HepG2 (cell line): ENCODE measurements at regions not wholly inside any gene's neighbourhood (a gene's known extent, or its start where the extent isn't known, plus 50 kb on each side); places are given as distances from the start of the nearest gene placed in this dataset.

Experiments used
- BCL6 ChIP-seq: IDR thresholded peaks from 2 replicates; pipeline ENCODE4 v1.6.1; 2016; ENCODE audit warnings: missing genetic modification reagents, missing compliant biosample characterization
- CTCF ChIP-seq: sonication (generic); formaldehyde crosslinking; IDR thresholded peaks from 2 replicates; pipeline ENCODE4 v1.5.0; 2020; ENCODE audit warnings: mild to moderate bottlenecking, missing genetic modification reagents, moderate library complexity
- E2F5 ChIP-seq: sonication (generic); formaldehyde crosslinking; conservative IDR thresholded peaks from 2 replicates; pipeline ENCODE4 v1.4.0; 2020; ENCODE audit warnings: missing genetic modification reagents
- ELK4 ChIP-seq: sonication (generic); formaldehyde crosslinking; IDR thresholded peaks from 2 replicates; pipeline ENCODE4 v1.9.0; 2021; ENCODE audit warnings: missing genetic modification reagents, borderline replicate concordance
- EZH2 ChIP-seq: conservative IDR thresholded peaks from 2 replicates; pipeline ENCODE4 v1.6.1; 2012; ENCODE audit warnings: mild to moderate bottlenecking, low read depth, low read length, moderate library complexity
- JUNB ChIP-seq: sonication (generic); formaldehyde crosslinking; IDR thresholded peaks from 2 replicates; pipeline ENCODE4 v1.8.0; 2022; ENCODE audit warnings: missing genetic modification reagents, mild to moderate bottlenecking, borderline replicate concordance
- KAT8 ChIP-seq: IDR thresholded peaks from 2 replicates; pipeline ENCODE4 v1.6.1; 2016; ENCODE audit warnings: missing genetic modification reagents, missing compliant biosample characterization
- KDM1A ChIP-seq: IDR thresholded peaks from 2 replicates; pipeline ENCODE4 v1.6.1; 2016; ENCODE audit warnings: missing compliant biosample characterization
- POLR2AphosphoS5 ChIP-seq: IDR thresholded peaks from 2 replicates; pipeline ENCODE4 v1.6.1; 2012; ENCODE audit warnings: low read depth, low read length
- SCMH1 ChIP-seq: sonication (generic); formaldehyde crosslinking; IDR thresholded peaks from 2 replicates; pipeline ENCODE4 v1.9.0; 2021; ENCODE audit warnings: missing genetic modification reagents, mild to moderate bottlenecking, borderline replicate concordance
- USF2 ChIP-seq, 2 experiments: sonication (generic) in 1 of 2; formaldehyde crosslinking in 1 of 2; IDR thresholded peaks; 2 replicates each; pipeline versions ENCODE4 v1.5.1 to v1.6.1; 2011 to 2020; ENCODE audit warnings: borderline replicate concordance in 1 of 2, low read depth in 1 of 2, low read length in 1 of 2, mild to moderate bottlenecking in 1 of 2, missing genetic modification reagents in 1 of 2, moderate library complexity in 1 of 2
- ZFX ChIP-seq: sonication (generic); formaldehyde crosslinking; IDR thresholded peaks from 2 replicates; pipeline ENCODE4 v1.4.0; 2020; ENCODE audit warnings: mild to moderate bottlenecking, low read depth, missing genetic modification reagents, moderate library complexity
- ZNF567 ChIP-seq: sonication (generic); formaldehyde crosslinking; IDR thresholded peaks from 2 replicates; pipeline ENCODE4 v1.8.1; 2023; ENCODE audit warnings: mild to moderate bottlenecking, missing genetic modification reagents, borderline replicate concordance

GRCh38 chr2:105689484-105689883, 55.2 kb upstream of the NCK2 start:
- no peak for TF ChIP-seq BCL6 (CRISPR knock-in tag)
- TF ChIP-seq KDM1A (CRISPR knock-in tag) = no peak
- no peak for TF ChIP-seq USF2 (IDR thresholded peaks at IDR 0.05; ENCODE audit: low read depth, low read length)
- TF ChIP-seq USF2 (CRISPR knock-in tag; IDR thresholded peaks at IDR 0.05; ENCODE audit: borderline replicate concordance) = no peak
- no peak for TF ChIP-seq SCMH1 (CRISPR knock-in tag)
- TF ChIP-seq JUNB = no peak
- TF ChIP-seq EZH2 = no peak
- no peak for TF ChIP-seq E2F5 (CRISPR knock-in tag)
- TF ChIP-seq ZFX = no peak
- no peak for TF ChIP-seq KAT8 (CRISPR knock-in tag)
- no peak for TF ChIP-seq POLR2AphosphoS5
- no peak for TF ChIP-seq CTCF (CRISPR knock-in tag)
- TF ChIP-seq ELK4 (CRISPR knock-in tag) = no peak
- no peak for TF ChIP-seq ZNF567 (CRISPR knock-in tag)
